Vagina (tissue), 2 donors: ENCODE measurements at regions not wholly inside any gene's neighbourhood (a gene's known extent, or its start where the extent isn't known, plus 50 kb on each side); places are given as distances from the start of the nearest gene placed in this dataset.

Experiments
- CTCF ChIP-seq, 3 experiments: fragments of 450-650 bp in 2 of 3; fragments of 200-600 bp in 1 of 3; sonication (generic) in 1 of 3; IDR thresholded peaks; one replicate each; pipeline ENCODE4 v1.5.1; 2017 to 2019; ENCODE audit warnings: antibody characterized with exemption in 3 of 3, mild to moderate bottlenecking in 2 of 3, moderate library complexity in 2 of 3
- POLR2A ChIP-seq, 2 donors: fragments of 450-650 bp; IDR thresholded peaks; one replicate each; pipeline ENCODE4 v1.6.1; 2017; ENCODE audit warnings: antibody characterized with exemption in 2 of 2, mild to moderate bottlenecking in 2 of 2, moderate library complexity in 2 of 2
- POLR2AphosphoS5 ChIP-seq, 2 donors: sonication (generic); formaldehyde crosslinking; IDR thresholded peaks; one replicate each; pipeline ENCODE4 v1.9.0; 2017; ENCODE audit warnings: antibody characterized with exemption in 2 of 2, mild to moderate bottlenecking in 2 of 2, low read depth in 1 of 2; ENCODE audit not compliant: insufficient read depth in 1 of 2

GRCh38 chr2:9110893-9111569 is 95.6 kb upstream of the ASAP2 start:
- TF ChIP-seq CTCF (IDR thresholded peaks at IDR 0.05) (no peak), POLR2AphosphoS5 (IDR thresholded peaks at IDR 0.05; ENCODE audit: insufficient read depth in 1 of 2, low read depth in 1 of 2) (no peak), POLR2A (IDR thresholded peaks at IDR 0.05) (no peak)
